Inferior parietal cortex (tissue), 1 donor: ENCODE measurements at regions not wholly inside any gene's neighbourhood (a gene's known extent, or its start where the extent isn't known, plus 50 kb on each side); places are given as distances from the start of the nearest gene placed in this dataset.
"Not testable (repeated sequence)": the region's sequence is repeated elsewhere in the genome, so short reads cannot be mapped to it uniquely, and the experiment has no call there.

Experiments
- DNase-seq: peaks from one replicate; pipeline ENCODE4 v3.0.0-alpha.2; 2016; ENCODE audit errors: extremely low spot score

DNA sequence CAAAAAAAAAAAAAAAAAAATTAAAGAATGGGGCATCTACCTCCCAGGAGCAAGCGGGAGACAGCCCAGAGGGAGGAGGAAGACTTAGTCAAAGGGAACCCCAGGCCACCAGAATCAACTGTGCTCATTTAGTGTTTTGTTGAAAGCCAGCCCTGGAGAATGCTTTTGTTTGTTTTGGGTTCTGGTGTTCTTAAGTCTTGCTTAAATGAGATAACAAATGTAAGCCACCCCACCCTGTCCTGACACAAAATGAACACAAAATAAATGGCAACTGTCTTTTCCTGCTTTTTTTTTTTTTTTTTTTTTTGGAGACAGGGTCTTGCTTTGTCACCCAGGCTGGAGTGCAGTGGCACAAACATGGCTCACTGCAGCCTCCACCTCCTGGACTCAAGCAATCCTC, 165.0 kb upstream of the JARID2 start:
- DNase-seq = no peak

GRCh38 chr6:15081447-15081846, 164.4 kb upstream of the JARID2 start:
- DNase-seq = no peak

DNA sequence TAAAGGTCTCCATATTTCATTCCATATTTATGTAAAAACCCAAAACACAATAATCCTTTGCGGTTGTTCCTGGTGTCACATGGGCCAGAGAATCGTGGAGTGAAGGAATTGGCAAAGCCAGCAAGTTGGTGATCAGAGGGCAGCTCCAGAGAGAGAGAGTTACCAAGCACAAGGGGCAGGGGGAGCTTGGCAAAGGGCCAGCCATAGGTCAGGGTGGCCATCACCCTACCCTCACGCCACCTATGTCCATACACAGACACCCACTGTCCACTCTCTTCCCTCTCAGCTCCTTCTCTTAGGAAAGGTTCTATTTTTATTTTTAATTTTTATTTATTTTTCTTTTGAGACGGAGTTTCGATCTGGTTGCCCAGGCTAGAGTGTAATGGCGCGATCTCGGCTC, 163.2 kb upstream of the JARID2 start:
- DNase-seq = no peak

DNA sequence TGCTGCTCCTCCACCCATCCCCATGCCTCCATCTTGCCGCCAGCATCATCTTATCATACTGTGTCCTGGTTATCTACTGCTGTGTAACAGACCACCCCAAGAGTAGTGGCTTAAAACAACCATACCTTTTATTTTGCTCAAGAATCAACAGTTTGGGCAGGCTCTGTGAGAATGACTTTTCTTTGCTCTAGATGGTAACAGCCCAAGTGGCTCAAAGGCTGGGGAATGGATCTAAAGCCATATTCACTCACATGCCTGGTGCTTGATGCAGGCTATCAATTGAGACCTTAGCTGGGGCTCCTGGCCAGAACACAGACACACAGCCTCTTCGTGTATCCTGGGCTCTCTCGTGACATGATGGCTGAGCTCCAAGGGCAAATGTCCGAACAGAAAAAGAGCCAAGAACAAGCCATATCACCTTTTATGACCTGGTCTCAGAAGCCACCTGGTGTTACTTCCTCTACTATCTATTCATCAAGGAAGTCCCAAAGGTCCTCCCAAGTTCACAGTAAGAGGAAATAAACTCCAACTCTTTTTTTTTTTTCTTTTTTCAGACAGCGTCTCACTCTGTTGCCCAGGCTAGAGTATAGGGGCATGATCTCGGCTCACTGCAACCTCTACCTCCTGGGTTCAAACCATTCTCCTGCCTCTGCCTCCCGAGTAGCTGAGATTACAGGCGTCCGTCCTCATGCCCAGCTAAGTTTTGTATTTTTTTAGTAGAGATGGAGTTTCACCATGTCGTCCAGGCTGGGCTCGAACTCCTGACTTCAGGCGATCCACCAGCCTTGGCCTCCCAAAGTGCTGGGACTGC, 159.3 kb upstream of the JARID2 start:
- DNase-seq = no peak

DNA sequence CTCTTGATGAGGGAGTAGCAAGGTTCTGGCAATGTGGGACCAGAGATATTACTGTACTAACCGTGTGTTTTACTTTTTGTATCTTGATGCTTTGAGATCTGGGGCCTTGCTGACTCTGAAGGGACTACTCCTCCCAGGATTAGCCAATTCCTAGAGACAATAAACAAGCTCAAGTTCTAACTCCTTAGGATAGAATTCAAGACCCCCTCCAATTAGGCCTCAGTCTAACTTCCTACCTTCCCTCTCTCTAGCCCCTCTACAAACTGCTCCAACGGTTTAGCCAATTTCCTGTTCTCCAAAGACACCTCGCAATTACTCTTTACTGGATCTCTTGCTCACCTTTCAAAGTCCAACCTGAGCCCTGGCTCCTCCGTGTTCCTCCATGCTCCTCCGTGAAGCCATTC, 158.7 kb upstream of the JARID2 start:
- no peak for DNase-seq

DNA sequence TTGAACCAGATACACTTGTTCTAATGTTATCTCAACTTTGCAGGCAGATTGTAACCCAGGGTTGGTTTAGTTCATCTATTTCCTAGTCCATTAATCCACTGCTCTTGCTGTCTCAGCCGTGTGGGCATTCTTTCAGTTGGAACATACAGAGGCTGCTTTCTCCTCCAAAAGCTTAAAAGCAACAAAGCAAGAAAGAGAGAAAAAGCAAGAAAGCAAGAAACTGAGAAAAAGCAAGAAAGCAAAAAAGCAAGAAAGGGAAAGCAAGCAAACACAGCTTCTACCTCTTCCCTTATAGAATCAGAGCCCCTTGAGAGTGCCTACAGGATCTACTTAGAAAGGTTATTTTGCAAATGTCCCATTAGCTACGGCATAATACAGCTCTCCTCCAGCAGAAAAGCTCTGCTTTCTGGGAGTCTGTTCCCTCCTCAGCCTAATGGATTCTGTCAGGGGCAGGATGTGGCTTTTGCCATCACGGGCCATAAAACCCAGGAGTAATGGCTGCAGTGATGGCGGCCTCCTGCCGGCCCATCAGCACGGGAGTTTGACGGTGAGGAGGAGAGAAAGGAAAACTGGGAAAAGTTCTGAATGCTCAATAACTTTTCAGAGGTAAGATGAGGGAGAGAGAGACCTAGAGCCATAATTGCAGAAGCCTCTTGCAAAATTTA, 156.8 kb upstream of the JARID2 start:
- DNase-seq = no peak

- DNase-seq = no peak
Observed at GRCh38 chr6:15089569-15090144, 156.2 kb upstream of the JARID2 start.

- DNase-seq = peak; percentile 22
Observed at GRCh38 chr6:15090145-15090579, 155.7 kb upstream of the JARID2 start.

DNA sequence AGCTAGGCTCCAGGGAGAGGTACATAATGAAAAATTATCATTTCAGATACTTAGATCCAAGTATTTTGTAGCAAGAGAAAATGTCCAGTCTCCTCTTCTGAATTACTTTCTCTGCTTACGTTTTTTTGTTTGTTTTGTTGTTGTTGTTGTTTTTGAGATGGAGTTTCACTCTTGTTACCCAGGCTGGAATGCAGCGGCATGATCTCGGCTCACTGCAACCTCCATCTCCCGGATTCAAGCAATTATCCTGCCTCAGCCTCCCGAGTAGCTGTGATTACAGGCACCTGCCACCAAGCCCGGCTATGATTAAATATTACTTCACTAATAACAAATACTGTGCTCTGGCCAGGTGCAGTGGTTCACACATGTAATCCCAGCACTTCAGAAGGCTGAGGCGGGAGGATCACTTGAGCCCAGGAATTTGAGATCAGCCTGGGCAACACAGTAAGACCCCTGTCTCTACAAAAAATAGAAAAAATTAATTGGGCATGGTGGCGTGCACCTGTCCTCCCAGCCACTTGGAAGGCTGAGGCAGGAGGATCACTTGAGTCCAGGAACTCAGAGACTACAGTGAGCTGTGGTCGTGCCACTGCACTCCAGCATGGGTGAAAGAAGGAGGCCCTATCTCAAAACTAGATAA, 155.0 kb upstream of the JARID2 start:
- DNase-seq = no peak

GRCh38 chr6:15096894-15097837, 148.7 kb upstream of the JARID2 start:
- peak; percentile 22 for DNase-seq

DNA sequence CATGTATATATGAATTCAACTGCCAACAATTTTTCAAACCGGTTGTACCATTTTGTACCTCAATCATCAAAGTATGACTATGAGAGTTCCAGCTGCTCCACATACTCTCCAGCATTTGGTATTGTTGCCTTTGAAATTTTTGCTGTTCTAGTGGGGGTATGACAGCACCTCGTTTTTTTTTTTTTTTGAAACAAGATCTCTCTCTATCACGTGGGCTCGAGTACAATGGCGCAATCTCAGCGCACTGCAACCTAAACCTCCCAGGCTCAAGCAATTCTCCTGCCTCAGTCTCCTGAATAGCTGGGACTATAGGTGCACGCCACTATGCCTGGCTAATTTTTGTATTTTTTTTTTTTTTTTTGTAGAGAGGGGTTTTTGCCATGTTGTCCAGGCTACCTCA, 144.7 kb upstream of the JARID2 start:
- DNase-seq = no peak

DNA sequence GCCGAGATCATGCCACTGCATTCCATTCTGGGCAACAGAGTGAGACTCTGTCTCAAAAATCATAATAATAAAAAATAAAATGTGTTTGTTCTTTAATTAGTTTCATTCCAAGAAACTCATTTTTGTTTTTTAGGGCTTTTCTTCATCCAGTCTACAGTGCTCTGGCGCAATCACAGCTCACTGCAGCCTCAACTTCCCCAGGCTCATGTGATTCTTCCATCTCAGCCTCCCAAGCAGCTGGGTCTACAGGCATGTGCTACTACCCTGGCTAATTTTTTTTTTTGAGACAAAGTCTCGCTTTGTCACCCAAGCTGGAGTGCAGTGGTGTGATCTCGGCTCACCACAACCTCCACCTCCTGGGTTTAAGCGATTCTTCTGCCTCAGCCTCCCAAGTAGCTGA, 143.6 kb upstream of the JARID2 start:
- DNase-seq = no peak

DNA sequence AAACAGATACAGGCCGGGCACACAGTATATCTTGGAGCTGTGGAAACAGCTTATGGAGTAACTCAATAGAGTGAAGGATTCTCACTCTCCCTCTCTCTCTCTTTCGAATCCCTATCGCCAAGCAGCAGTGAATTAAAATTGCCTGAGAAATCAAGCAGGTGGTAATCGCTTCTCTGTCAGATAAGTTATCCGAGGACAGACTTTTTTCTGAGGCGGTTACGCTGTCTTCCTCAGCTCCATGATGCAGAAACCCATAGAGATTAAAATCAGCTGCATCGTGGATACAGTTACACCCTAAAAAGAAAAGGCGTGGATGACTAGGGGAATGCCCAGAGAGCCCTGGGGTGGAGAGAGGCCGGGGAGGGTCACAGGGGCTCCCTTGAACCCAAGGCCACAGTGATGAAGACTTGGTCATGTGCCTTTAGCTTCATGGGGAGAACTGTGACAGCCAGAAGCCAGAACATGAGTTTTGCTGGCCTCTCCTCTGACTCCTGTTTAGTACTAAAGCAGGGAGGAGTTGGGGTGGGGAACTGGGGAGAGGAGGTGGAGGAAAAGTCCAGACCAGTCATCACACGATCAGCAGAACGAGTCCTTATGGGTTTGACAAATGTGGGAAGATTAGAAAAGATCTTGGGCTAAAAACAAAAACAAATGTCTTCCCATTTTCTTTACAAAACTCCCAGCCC, 138.8 kb upstream of the JARID2 start:
- no peak for DNase-seq

- no peak for DNase-seq
Observed at GRCh38 chr6:15107644-15108382, 138.1 kb upstream of the JARID2 start.

- no peak for DNase-seq
Observed at GRCh38 chr6:15108383-15108715, 137.5 kb upstream of the JARID2 start.

DNA sequence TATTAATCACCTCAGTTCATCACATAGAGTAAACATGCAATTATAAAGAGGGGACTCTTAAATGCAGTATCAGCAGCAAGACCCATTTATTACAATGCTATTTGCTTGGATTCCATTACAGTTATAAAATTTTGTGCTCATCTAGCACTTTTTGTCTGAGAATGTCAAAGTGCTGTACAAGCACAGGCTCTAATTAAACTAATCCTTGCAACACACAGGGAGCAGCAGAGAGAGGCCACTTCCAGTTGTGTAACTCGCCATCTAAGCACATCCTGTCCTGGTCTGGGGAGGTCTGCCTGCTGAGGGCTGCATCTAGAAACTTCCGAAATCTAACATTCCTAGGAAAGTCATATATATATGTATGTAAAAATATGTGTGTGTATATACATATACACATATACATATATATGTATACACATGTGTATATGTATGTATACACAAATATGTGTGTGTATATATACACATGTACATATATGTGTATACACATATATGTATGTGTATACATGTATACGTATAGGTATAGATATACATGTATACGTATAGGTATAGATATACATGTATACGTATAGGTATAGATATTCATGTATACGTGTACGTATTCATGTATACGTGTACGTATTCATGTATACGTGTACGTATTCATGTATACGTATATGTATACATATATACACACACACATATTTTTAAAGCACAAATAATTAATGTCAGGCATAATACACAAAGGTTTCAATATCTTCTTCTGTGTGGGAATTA, 136.4 kb upstream of the JARID2 start:
- DNase-seq = no peak

DNA sequence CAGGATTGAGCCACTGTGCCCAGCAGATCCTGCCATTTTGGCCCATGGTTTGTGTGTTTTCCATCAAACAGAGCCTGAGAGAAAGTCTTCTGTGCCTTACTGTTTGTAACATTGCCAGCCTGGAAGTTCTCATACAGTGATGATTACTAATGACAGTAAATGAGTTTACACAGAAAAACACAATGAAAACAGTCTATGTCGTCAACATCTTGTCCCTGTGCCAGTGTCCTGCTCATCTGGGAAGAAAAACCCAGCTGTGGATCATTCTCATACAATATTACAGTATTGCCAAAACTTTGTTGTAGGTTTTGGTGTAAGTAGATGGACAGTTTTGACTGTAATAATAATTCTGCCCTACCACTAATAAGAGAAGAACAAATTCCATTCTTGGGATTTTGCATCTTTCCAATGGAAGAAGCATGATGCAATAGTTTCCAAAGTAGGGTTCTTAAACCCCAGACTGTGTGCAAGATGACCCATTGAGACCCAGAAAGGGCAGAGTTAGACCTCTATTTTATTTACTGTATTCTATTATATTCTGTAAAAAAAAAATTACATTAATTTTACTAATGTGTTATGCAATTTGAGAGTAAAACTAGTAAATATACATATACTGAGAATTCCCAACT, 135.0 kb upstream of the JARID2 start:
- DNase-seq = no peak

GRCh38 chr6:15111576-15111975, 134.3 kb upstream of the JARID2 start:
- DNase-seq = not testable (repeated sequence)

- DNase-seq = no peak
Observed at GRCh38 chr6:15113587-15113986, 132.3 kb upstream of the JARID2 start.
